Hematopoietic multipotent progenitor cell treated with erythropoietin and hydrocortisone succinate and interleukin-3 and kit ligand, for 15 days (in vitro differentiated cells): ENCODE measurements at regions not wholly inside any gene's neighbourhood (a gene's known extent, or its start where the extent isn't known, plus 50 kb on each side); places are given as distances from the start of the nearest gene placed in this dataset.

Experiments
- DNase-seq: peaks from one replicate; pipeline ENCODE4 v3.0.0-alpha.2; 2015; ENCODE audit warnings: low spot score

- no peak for DNase-seq
These were observed 70.6 kb upstream of the GGTLC1 start for GRCh38 chr20:24059174-24059573.

- DNase-seq, result no peak
These were observed 67.9 kb upstream of the GGTLC1 start for GRCh38 chr20:24056491-24056890.

- no peak for DNase-seq
These were observed 64.2 kb upstream of the GGTLC1 start for GRCh38 chr20:24052599-24053275.

GRCh38 chr20:24051160-24051559 lies 62.6 kb upstream of the GGTLC1 start:
- DNase-seq, result no peak

- DNase-seq, result no peak
These were observed 61.5 kb upstream of the GGTLC1 start for GRCh38 chr20:24050119-24050518.

GRCh38 chr20:24049081-24049480 lies 60.5 kb upstream of the GGTLC1 start:
- no peak for DNase-seq

- DNase-seq, result no peak
These were observed 59.5 kb upstream of the GGTLC1 start for GRCh38 chr20:24048024-24048611.

GRCh38 chr20:24046888-24047287 lies 58.3 kb upstream of the GGTLC1 start:
- no peak for DNase-seq

GRCh38 chr20:24045621-24046318 lies 57.2 kb upstream of the GGTLC1 start:
- DNase-seq, result no peak

- DNase-seq, result no peak
These were observed 54.7 kb upstream of the GGTLC1 start for GRCh38 chr20:24043294-24043693.

- DNase-seq, result no peak
These were observed 54.1 kb upstream of the GGTLC1 start for GRCh38 chr20:24042646-24043045.

- no peak for DNase-seq
These were observed 52.4 kb upstream of the GGTLC1 start for GRCh38 chr20:24040896-24041459.

- DNase-seq, result no peak
These were observed 50.6 kb upstream of the GGTLC1 start for GRCh38 chr20:24039196-24039595.
